HCT116 (cell line): ENCODE measurements at regions not wholly inside any gene's neighbourhood (a gene's known extent, or its start where the extent isn't known, plus 50 kb on each side); places are given as distances from the start of the nearest gene placed in this dataset.

Experiments
- ATAC-seq: fragments of 200-7000 bp; cut with Tn5 transposase; 2 replicates; pipeline ENCODE4 v1.9.1; 2020; ENCODE audit warnings: mild to moderate bottlenecking, moderate library complexity
- BruUV-seq: library from RNA; stranded (reverse); fragments of 400-500 nt; replicated peaks from 2 replicates; lab custom pipeline; 2021; lab: Mats Ljungman, UMichigan
- CTCF ChIA-PET: fragments of 300-600 bp; sonication (Branson Sonifier 250); formaldehyde crosslinking; loops from one replicate; lab custom pipeline; 2021; ENCODE audit warnings: antibody characterized with exemption; lab: Charles Lee
- POLR2A ChIA-PET: fragments of 300-600, 350-600 bp; sonication (Branson Sonifier 250); formaldehyde crosslinking; loops from one replicate; lab custom pipeline; 2021; ENCODE audit warnings: antibody characterized with exemption; lab: Charles Lee
- RAD21 ChIA-PET, 2 experiments: fragments of 300-600 bp; sonication (Branson Sonifier 250); formaldehyde crosslinking; loops; one replicate each; lab custom pipeline; 2023; ENCODE audit warnings: low total read pairs in 2 of 2; ENCODE audit not compliant: uncharacterized antibody in 2 of 2, unreplicated experiment in 2 of 2, low non-redundant PET in 1 of 2; lab: Charles Lee
- DNase-seq: peaks from one replicate; pipeline ENCODE4 v3.0.0-alpha.2; 2010; ENCODE audit warnings: low read depth, low spot score
- H2AFZ ChIP-seq: fragments of 200-600 bp; shearing (Covaris generic), sonication (generic); 2 replicates; pipeline ENCODE4 v1.6.1; 2017; ENCODE audit warnings: low read depth, mixed run types, mixed read lengths, antibody characterized with exemption, low read length; ENCODE audit not compliant: poor library complexity, severe bottlenecking
- H3K27ac ChIP-seq: 2 replicates; pipeline ENCODE4 v1.5.1; 2012; ENCODE audit warnings: low read depth, low read length
- H3K27me3 ChIP-seq: fragments of 200-600 bp; sonication (generic); 2 replicates; pipeline ENCODE4 v1.6.1; 2016; ENCODE audit warnings: mixed run types, low read length, mixed read lengths; ENCODE audit not compliant: insufficient read depth
- H3K36me3 ChIP-seq, 2 experiments: fragments of 200-500 bp in 1 of 2; fragments of 200-600 bp in 1 of 2; sonication (Bioruptor generic) in 1 of 2; sonication (generic) in 1 of 2; 2 replicates each; pipeline versions ENCODE4 v1.5.1 to v1.6.1; 2014 to 2016; ENCODE audit warnings: low read length in 2 of 2, inconsistent platforms in 1 of 2, mixed read lengths in 1 of 2, mixed run types in 1 of 2; ENCODE audit not compliant: insufficient read depth in 2 of 2, control insufficient read depth in 1 of 2
- H3K4me1 ChIP-seq, 2 experiments: fragments of 200-600 bp in 1 of 2; sonication (generic) in 1 of 2; 2 replicates each; pipeline versions ENCODE4 v1.5.1 to v1.6.1; 2012 to 2017; ENCODE audit warnings: low read length in 2 of 2, inconsistent platforms in 1 of 2, mild to moderate bottlenecking in 1 of 2, mixed read lengths in 1 of 2, mixed run types in 1 of 2, moderate library complexity in 1 of 2; ENCODE audit not compliant: insufficient read depth in 2 of 2, control insufficient read depth in 1 of 2
- H3K4me2 ChIP-seq: fragments of 200-600 bp; sonication (generic); 2 replicates; pipeline ENCODE4 v1.6.1; 2017; ENCODE audit warnings: mixed run types, low read length, mixed read lengths
- H3K4me3 ChIP-seq, 2 experiments: fragments of 200-600 bp in 1 of 2; sonication (generic) in 1 of 2; replicated peaks in 1 of 2; 2 replicates each; pipeline ENCODE4 v1.5.1; 2011 to 2016; ENCODE audit warnings: low read length in 2 of 2, control low read depth in 1 of 2, low read depth in 1 of 2, mild to moderate bottlenecking in 1 of 2, mixed read lengths in 1 of 2, mixed run types in 1 of 2
- H3K79me2 ChIP-seq: fragments of 200-600 bp; sonication (generic); 2 replicates; pipeline ENCODE4 v1.6.1; 2017; ENCODE audit warnings: mild to moderate bottlenecking, mixed run types, low read length, moderate library complexity, mixed read lengths; ENCODE audit not compliant: insufficient read depth
- H3K9ac ChIP-seq: fragments of 200-600 bp; sonication (generic); 2 replicates; pipeline ENCODE4 v1.6.1; 2016; ENCODE audit warnings: low read length, mixed read lengths
- H3K9me2 ChIP-seq: fragments of 200-600 bp; sonication (generic), shearing (Covaris generic); 2 replicates; pipeline ENCODE4 v1.6.1; 2017; ENCODE audit warnings: mixed run types, mild to moderate bottlenecking, moderate library complexity; ENCODE audit not compliant: insufficient read depth
- H3K9me3 ChIP-seq, 2 experiments: fragments of 200-500 bp in 1 of 2; fragments of 200-600 bp in 1 of 2; sonication (Bioruptor generic) in 1 of 2; sonication (generic) in 1 of 2; 2 replicates each; pipeline ENCODE4 v1.6.1; 2014 to 2017; ENCODE audit warnings: low read length in 2 of 2, mixed read lengths in 2 of 2, inconsistent platforms in 1 of 2, low read depth in 1 of 2, mild to moderate bottlenecking in 1 of 2, mixed run types in 1 of 2, moderate library complexity in 1 of 2; ENCODE audit not compliant: control insufficient read depth in 1 of 2, insufficient read depth in 1 of 2
- H4K20me1 ChIP-seq: fragments of 200-600 bp; sonication (generic), shearing (Covaris generic); 2 replicates; pipeline ENCODE4 v1.6.1; 2017; ENCODE audit warnings: mixed run types, mild to moderate bottlenecking, moderate library complexity; ENCODE audit not compliant: insufficient read depth
- CBX3 ChIP-seq: IDR thresholded peaks from 2 replicates; pipeline ENCODE4 v1.6.1; 2012; ENCODE audit warnings: low read depth
- ELF1 ChIP-seq: IDR thresholded peaks from 2 replicates; pipeline ENCODE4 v1.6.1; 2012; ENCODE audit warnings: low read depth, borderline replicate concordance
- EZH2phosphoT487 ChIP-seq: fragments of 200-600 bp; IDR thresholded peaks from 2 replicates; pipeline ENCODE4 v1.6.1; 2018; ENCODE audit warnings: antibody characterized with exemption, borderline replicate concordance
- FOSL1 ChIP-seq: IDR thresholded peaks from 2 replicates; pipeline ENCODE4 v1.6.1; 2012; ENCODE audit warnings: low read depth
- POLR2AphosphoS5 ChIP-seq: IDR thresholded peaks from 2 replicates; pipeline ENCODE4 v1.6.1; 2011; ENCODE audit warnings: mild to moderate bottlenecking, low read depth, low read length, moderate library complexity
- RAD21 ChIP-seq: IDR thresholded peaks from 2 replicates; pipeline ENCODE4 v1.6.1; 2012; ENCODE audit warnings: low read depth, mild to moderate bottlenecking
- SIN3A ChIP-seq: IDR thresholded peaks from 2 replicates; pipeline ENCODE4 v1.6.1; 2012; ENCODE audit warnings: low read depth
- SP1 ChIP-seq: IDR thresholded peaks from 2 replicates; pipeline ENCODE4 v1.6.1; 2012; ENCODE audit warnings: low read depth
- SRF ChIP-seq: IDR thresholded peaks from 2 replicates; pipeline ENCODE4 v1.6.1; 2012; ENCODE audit warnings: low read depth
- TCF7L2 ChIP-seq: IDR thresholded peaks from 2 replicates; pipeline ENCODE4 v1.7.0; 2011; ENCODE audit warnings: borderline replicate concordance, inconsistent platforms; ENCODE audit not compliant: insufficient read depth, insufficient read length; ENCODE audit errors: extremely low read depth
- YY1 ChIP-seq: IDR thresholded peaks from 2 replicates; pipeline ENCODE4 v1.6.1; 2011; ENCODE audit warnings: low read length, low read depth, moderate library complexity, mild to moderate bottlenecking; ENCODE audit not compliant: insufficient replicate concordance; ENCODE audit errors: extremely low read depth
- ZNF274 ChIP-seq: fragments of 200-500 bp; sonication (Bioruptor generic); IDR thresholded peaks from 2 replicates; pipeline ENCODE4 v1.6.1; 2014; ENCODE audit warnings: mild to moderate bottlenecking, low read depth, low read length, inconsistent platforms
- intact Hi-C: fragments of 100-400 bp; cut with micrococcal nuclease; formaldehyde crosslinking; loops from 2 replicates; pipeline ENCODE4 v1.10.0; 2022
- TF ChIP-seq, protein P1 (sequence below): IDR thresholded peaks from 2 replicates; pipeline ENCODE4 v1.6.1; 2012
- TF ChIP-seq, protein P2 (sequence below): IDR thresholded peaks from 2 replicates; pipeline ENCODE4 v1.6.1; 2012

DNA sequence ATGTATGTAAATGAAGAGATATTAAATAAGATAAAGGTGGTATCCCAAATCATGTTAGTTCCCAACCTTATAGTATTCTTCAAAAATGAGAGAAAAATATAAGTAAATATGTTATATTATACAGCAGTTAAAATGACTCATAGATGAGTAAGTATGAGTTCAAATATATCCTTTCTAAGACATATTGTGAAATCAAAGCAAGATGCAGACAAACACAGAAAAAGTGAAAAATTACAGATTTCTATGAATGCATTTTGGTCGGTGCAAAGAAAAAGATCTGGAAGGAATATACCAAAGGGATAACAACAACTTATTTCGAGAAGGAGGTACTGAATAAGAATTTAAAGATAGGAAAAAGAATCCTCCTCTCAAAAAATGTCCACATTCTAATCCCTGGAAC lies 181.2 kb upstream of the TTC14 start:
- H3K79me2 ChIP-seq = no peaks in the 10 kb centered on the region

DNA sequence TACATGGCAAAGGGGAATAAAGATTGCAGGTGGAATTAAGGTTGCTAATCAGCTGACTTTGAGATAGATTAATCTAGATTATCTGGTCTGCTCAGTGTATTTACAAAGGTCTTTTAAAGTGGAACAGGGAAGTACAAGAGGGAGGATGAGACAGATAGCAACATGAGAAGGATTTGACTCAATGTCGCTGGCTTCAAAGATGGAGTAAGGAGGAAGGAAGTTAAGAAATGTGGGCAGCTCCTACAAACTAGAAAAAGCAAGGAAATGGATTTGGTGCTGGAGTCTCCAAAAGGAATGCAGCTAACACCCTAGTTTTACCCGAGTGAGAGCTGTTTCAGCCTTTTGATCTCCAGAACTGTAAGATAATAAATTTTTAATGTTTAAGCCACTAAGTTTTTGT lies 180.7 kb upstream of the TTC14 start:
- ChIA-PET POLR2A (no interaction called here), CTCF (no interaction called here), RAD21 (no interaction called here)
- Histone ChIP-seq H2AFZ (no peak overlapping the region), H3K9ac (no peak overlapping the region), H3K79me2 (no peaks in the 10 kb centered on the region), H3K4me3 (no peak overlapping the region), H4K20me1 (no peaks in the 10 kb centered on the region), H3K4me2 (no peak overlapping the region), H3K9me2 (no peaks in the 10 kb centered on the region), H3K27ac (no peak overlapping the region), H3K36me3 (no peaks in the 10 kb centered on the region), H3K4me1 (no peaks in the 10 kb centered on the region), H3K27me3 (peaks cover 11% of the 10 kb centered on the region; the same call in 1 of the 2 replicates), H3K9me3 (no peaks in the 10 kb centered on the region)
- DNase-seq = no peak
- TF ChIP-seq, protein P1, sequence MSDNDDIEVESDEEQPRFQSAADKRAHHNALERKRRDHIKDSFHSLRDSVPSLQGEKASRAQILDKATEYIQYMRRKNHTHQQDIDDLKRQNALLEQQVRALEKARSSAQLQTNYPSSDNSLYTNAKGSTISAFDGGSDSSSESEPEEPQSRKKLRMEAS = no peak
- TF ChIP-seq EZH2phosphoT487 = no peak
- intact Hi-C loops = no loop called here
- no peak for ATAC-seq
- no TSS peak for BruUV-seq

More for the DNA sequence above, 181.2 kb upstream of the TTC14 start:
- H3K36me3 ChIP-seq = no peaks in the 10 kb centered on the region
- H3K4me2 ChIP-seq = no peak overlapping the region
- ATAC-seq = no peak
- no peak overlapping the region for H3K27ac ChIP-seq
- no peak for DNase-seq
- POLR2A ChIA-PET = no interaction called here
- H4K20me1 ChIP-seq = no peaks in the 10 kb centered on the region
- RAD21 ChIA-PET = no interaction called here
- CTCF ChIA-PET = no interaction called here
- no peak overlapping the region for H2AFZ ChIP-seq
- intact Hi-C loops = no loop called here
- no peaks in the 10 kb centered on the region for H3K9me3 ChIP-seq
- TF ChIP-seq ZNF274 (no peak), SRF (no peak), FOSL1 (no peak), TCF7L2 (no peak), YY1 (no peak), SP1 (no peak), SIN3A (no peak), RAD21 (no peak), ELF1 (no peak), EZH2phosphoT487 (no peak), POLR2AphosphoS5 (no peak), CBX3 (no peak)
- TF ChIP-seq, protein P1 = no peak
- TF ChIP-seq, protein P2, sequence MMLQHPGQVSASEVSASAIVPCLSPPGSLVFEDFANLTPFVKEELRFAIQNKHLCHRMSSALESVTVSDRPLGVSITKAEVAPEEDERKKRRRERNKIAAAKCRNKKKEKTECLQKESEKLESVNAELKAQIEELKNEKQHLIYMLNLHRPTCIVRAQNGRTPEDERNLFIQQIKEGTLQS = no peak
- no peak overlapping the region for H3K4me3 ChIP-seq
- peaks cover 14% of the 10 kb centered on the region; the same call in 1 of the 2 replicates for H3K27me3 ChIP-seq
- H3K4me1 ChIP-seq = no peaks in the 10 kb centered on the region
- H3K9ac ChIP-seq = no peak overlapping the region
- H3K9me2 ChIP-seq = no peaks in the 10 kb centered on the region
- no TSS peak for BruUV-seq
